ENCODE measurements at regions not wholly inside any gene's neighbourhood (a gene's known extent, or its start where the extent isn't known, plus 50 kb on each side); places are given as distances from the start of the nearest gene placed in this dataset.

DNA sequence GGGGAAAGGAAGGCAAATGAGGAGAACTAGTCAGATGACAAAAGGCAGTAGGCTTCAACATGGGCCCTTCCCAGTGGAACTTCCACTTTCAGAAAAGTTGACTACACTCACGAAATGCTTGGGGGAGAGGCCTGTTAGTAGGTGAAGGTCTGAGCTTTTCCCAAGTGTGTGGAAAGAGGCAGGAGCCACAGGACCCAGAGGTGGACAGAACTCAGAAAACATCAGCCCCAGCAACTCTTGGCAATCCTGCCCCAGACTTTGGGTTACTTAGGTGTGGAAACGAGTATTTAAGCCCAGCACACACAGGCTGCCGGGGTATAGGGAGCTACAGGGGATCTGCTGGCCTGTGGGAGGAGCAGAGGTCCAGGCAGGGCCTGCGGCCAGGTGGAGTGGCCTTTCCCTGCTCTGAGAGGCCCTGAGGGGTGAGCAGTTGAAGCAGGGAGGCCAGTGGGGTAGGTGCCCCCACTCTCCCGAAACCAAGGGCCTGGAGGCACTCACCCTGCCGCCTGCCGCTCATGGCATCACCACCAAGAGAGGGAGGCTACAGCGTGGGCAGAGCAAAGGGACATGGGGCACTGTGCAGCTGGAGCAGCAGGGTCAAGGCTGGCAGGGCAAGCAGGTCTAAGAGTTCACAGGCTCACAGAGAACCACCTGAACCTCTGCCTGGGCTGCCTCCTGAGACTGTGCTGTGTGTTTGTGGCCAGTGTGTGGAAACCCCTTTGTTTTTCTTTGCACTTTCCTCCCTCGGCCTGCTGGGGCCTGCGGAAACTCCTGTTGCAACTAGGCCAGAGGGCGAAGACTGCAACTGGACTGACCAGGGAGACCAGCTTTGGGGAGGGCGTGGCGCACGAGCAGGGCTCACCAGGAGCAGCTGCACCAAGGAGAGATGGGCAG is 130.7 kb upstream of the SERTAD2 start (continued):
- TF ChIP-seq, protein P1, sequence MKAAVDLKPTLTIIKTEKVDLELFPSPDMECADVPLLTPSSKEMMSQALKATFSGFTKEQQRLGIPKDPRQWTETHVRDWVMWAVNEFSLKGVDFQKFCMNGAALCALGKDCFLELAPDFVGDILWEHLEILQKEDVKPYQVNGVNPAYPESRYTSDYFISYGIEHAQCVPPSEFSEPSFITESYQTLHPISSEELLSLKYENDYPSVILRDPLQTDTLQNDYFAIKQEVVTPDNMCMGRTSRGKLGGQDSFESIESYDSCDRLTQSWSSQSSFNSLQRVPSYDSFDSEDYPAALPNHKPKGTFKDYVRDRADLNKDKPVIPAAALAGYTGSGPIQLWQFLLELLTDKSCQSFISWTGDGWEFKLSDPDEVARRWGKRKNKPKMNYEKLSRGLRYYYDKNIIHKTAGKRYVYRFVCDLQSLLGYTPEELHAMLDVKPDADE (CRISPR knock-in tag; IDR thresholded peaks at IDR 0.05) = no peak
- TF ChIP-seq ZNF34 (CRISPR knock-in tag; IDR thresholded peaks at IDR 0.05; ENCODE audit: borderline replicate concordance) (no peak), TEAD3 (CRISPR knock-in tag; optimal IDR thresholded peaks at IDR 0.05; ENCODE audit: borderline replicate concordance) (peak; percentile 38), ZNF609 (CRISPR knock-in tag; IDR thresholded peaks at IDR 0.05; ENCODE audit: borderline replicate concordance) (peak; percentile 38; the same call in 1 of the 2 replicates), ZNF263 (CRISPR knock-in tag; IDR thresholded peaks at IDR 0.05) (peak; percentile 24; the same call in 1 of the 2 replicates), MIXL1 (CRISPR knock-in tag; IDR thresholded peaks at IDR 0.05) (no peak), BRF2 (CRISPR knock-in tag; IDR thresholded peaks at IDR 0.05) (0 out of 2 replicates have a peak, but pooled peaks have one; percentile 70), ZNF788 (CRISPR knock-in tag; IDR thresholded peaks at IDR 0.05; ENCODE audit: borderline replicate concordance) (peak; percentile 78; the same call in 1 of the 2 replicates), THYN1 (CRISPR knock-in tag; IDR thresholded peaks at IDR 0.05; ENCODE audit: borderline replicate concordance, low read depth) (no peak), MYC (CRISPR knock-in tag; IDR thresholded peaks at IDR 0.05; ENCODE audit: borderline replicate concordance) (peak; percentile 61; the same call in 1 of the 2 replicates), RBFOX2 (IDR thresholded peaks at IDR 0.05; ENCODE audit: low read depth, low read length) (0 out of 2 replicates have a peak, but pooled peaks have one; percentile 26)
- TF ChIP-seq, protein P2, sequence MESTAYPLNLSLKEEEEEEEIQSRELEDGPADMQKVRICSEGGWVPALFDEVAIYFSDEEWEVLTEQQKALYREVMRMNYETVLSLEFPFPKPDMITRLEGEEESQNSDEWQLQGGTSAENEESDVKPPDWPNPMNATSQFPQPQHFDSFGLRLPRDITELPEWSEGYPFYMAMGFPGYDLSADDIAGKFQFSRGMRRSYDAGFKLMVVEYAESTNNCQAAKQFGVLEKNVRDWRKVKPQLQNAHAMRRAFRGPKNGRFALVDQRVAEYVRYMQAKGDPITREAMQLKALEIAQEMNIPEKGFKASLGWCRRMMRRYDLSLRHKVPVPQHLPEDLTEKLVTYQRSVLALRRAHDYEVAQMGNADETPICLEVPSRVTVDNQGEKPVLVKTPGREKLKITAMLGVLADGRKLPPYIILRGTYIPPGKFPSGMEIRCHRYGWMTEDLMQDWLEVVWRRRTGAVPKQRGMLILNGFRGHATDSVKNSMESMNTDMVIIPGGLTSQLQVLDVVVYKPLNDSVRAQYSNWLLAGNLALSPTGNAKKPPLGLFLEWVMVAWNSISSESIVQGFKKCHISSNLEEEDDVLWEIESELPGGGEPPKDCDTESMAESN (CRISPR knock-in tag; conservative IDR thresholded peaks at IDR 0.05) = no peak; the same call in 1 of the 2 replicates

Data from HepG2 (cell line).